ENCODE measurements at regions not wholly inside any gene's neighbourhood (a gene's known extent, or its start where the extent isn't known, plus 50 kb on each side); places are given as distances from the start of the nearest gene placed in this dataset.

- DNase-seq (ENCODE audit: extremely low read depth, insufficient read length): no peak
- TF ChIP-seq, protein P1, sequence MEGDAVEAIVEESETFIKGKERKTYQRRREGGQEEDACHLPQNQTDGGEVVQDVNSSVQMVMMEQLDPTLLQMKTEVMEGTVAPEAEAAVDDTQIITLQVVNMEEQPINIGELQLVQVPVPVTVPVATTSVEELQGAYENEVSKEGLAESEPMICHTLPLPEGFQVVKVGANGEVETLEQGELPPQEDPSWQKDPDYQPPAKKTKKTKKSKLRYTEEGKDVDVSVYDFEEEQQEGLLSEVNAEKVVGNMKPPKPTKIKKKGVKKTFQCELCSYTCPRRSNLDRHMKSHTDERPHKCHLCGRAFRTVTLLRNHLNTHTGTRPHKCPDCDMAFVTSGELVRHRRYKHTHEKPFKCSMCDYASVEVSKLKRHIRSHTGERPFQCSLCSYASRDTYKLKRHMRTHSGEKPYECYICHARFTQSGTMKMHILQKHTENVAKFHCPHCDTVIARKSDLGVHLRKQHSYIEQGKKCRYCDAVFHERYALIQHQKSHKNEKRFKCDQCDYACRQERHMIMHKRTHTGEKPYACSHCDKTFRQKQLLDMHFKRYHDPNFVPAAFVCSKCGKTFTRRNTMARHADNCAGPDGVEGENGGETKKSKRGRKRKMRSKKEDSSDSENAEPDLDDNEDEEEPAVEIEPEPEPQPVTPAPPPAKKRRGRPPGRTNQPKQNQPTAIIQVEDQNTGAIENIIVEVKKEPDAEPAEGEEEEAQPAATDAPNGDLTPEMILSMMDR (IDR thresholded peaks at IDR 0.05; ENCODE audit: insufficient read depth, low read length, poor library complexity, severe bottlenecking): no peak
- no peaks in the 10 kb centered on the region for H3K36me3 ChIP-seq (ENCODE audit: control insufficient read depth, insufficient read depth, low read length)
- no peaks in the 10 kb centered on the region for H3K27me3 ChIP-seq (replicated peaks; ENCODE audit: control insufficient read depth, insufficient read depth, low read length)
- no peak overlapping the region for H3K4me3 ChIP-seq (replicated peaks; ENCODE audit: low read depth, low read length)
Observed at GRCh38 chrX:27404366-27404765, 58.8 kb downstream of the PPP4R3C start.

DNA sequence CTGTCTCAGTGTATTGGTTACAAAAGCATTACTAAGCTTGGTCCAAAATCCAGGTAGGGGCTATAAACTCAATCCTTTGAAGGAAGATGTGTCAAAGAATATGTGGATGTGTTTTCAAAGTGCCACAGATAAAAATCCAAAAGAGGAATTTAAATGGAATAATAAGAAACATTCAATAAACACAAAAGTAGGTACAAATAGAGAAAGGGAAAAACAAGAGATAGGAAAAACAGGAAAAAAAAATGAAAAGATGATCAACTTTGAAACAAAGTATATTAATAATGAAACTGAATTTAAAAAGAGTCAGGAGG, 64.0 kb downstream of the PPP4R3C start:
- DNase-seq (ENCODE audit: extremely low read depth, insufficient read length): no peak
- TF ChIP-seq, protein P1 (IDR thresholded peaks at IDR 0.05; ENCODE audit: insufficient read depth, low read length, poor library complexity, severe bottlenecking): no peak
- H3K36me3 ChIP-seq (ENCODE audit: control insufficient read depth, insufficient read depth, low read length): no peaks in the 10 kb centered on the region
- no peak overlapping the region for H3K4me3 ChIP-seq (replicated peaks; ENCODE audit: low read depth, low read length)
- H3K27me3 ChIP-seq (replicated peaks; ENCODE audit: control insufficient read depth, insufficient read depth, low read length): no peaks in the 10 kb centered on the region

DNA sequence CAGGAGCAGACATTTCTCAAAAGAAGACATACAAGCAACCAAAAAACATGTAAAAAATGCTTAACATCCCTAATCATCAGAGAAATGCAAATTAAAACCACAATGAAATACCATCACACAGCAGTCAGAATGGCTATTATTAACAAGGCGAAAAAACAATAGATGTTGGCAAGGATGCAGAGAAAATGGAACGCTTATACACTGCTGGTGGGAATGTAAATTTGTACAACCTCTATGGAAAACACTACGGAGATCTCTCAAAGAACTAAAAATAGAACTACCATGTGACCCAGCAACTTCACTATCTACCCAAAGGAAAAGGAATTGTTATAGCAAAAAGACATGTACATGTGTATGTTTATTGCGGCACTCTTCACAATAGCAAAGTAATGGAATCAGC, 71.5 kb downstream of the PPP4R3C start:
- H3K36me3 ChIP-seq (ENCODE audit: control insufficient read depth, insufficient read depth, low read length): no peaks in the 10 kb centered on the region
- DNase-seq (ENCODE audit: extremely low read depth, insufficient read length): no peak
- TF ChIP-seq, protein P1 (IDR thresholded peaks at IDR 0.05; ENCODE audit: insufficient read depth, low read length, poor library complexity, severe bottlenecking): no peak

DNA sequence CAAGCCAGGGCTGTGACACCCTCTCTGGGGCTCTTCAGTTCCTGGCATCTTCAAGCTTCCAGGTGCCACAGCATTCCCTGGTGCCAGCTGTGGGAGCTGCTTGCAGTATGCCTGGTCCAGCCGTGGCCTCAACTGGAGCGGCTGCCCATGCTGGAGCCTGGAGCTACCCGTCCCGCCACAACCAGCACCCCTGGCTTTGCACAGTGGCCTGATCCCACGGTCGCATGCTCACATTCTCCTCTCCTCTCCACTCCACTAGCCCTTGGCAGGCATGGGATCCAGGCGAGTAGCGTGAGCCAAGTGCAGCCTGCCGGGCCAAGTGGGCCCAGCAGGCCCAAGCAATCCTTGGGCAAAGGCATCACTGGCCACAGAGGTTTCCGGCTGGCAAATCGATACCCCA, 81.7 kb downstream of the PPP4R3C start:
- TF ChIP-seq, protein P1 (IDR thresholded peaks at IDR 0.05; ENCODE audit: insufficient read depth, low read length, poor library complexity, severe bottlenecking): no peak
- H3K36me3 ChIP-seq (ENCODE audit: control insufficient read depth, insufficient read depth, low read length): no peaks in the 10 kb centered on the region
- H3K27me3 ChIP-seq (replicated peaks; ENCODE audit: control insufficient read depth, insufficient read depth, low read length): no peaks in the 10 kb centered on the region
- DNase-seq (ENCODE audit: extremely low read depth, insufficient read length): no peak
- no peak overlapping the region for H3K4me3 ChIP-seq (replicated peaks; ENCODE audit: low read depth, low read length)

More for the DNA sequence above, 71.5 kb downstream of the PPP4R3C start:
- H3K27me3 ChIP-seq (replicated peaks; ENCODE audit: control insufficient read depth, insufficient read depth, low read length): no peaks in the 10 kb centered on the region
- H3K4me3 ChIP-seq (replicated peaks; ENCODE audit: low read depth, low read length): no peak overlapping the region

DNA sequence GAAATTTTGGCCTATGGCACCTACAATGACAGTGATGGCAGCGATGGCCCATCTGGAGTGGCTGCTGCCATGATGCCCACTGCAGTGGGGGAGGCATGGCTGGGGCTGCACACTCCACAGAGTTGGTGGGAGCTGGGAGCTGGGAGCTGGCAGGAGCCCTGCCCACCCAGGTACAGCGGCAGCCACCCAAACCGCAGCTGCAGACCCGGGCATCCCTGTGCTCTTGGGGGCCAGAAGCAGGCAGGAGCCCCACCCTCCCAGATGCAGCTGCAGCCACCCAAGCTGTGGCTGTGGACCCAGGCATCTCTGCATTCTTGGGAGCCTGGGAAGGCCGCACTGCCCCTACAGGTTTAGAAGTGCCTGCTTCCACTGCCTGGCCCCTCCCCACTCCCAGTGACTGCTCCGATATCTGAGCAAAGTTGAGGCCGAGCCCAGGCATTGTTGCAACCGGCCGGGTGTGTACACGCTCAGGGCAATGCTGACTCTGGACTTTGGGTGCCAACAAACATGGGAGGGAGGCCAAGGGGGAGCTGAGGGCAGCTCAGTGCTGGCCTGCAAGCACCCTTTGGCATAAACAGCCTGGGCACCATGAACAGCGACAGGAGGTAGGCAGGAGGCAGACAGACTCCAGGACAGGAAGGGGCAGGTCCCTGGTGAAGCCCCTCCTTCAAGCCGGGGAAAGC, 82.8 kb downstream of the PPP4R3C start:
- DNase-seq (ENCODE audit: extremely low read depth, insufficient read length): no peak
- TF ChIP-seq, protein P1 (IDR thresholded peaks at IDR 0.05; ENCODE audit: insufficient read depth, low read length, poor library complexity, severe bottlenecking): no peak
- H3K27me3 ChIP-seq (replicated peaks; ENCODE audit: control insufficient read depth, insufficient read depth, low read length): no peaks in the 10 kb centered on the region
- H3K36me3 ChIP-seq (ENCODE audit: control insufficient read depth, insufficient read depth, low read length): no peaks in the 10 kb centered on the region
- no peak overlapping the region for H3K4me3 ChIP-seq (replicated peaks; ENCODE audit: low read depth, low read length)

DNA sequence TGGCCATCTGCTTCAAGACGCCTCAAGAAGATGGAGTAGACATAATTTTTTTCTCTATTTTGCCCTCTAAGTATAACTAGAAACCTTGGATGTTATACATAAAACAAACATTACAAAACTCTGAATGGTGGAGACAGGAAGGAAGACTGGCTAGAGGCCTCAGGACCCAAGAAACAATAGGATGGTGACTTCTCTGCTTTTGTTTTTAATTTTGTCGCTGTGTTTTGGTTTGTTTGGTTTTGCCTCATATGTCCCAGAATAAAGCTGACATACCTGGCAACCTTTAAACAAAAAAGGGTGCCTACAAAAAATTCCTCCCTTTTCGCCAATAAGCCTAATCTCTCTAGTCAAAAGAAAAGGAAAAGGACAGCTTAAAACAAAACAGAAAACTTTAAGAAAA, 109.1 kb downstream of the PPP4R3C start:
- no peak for DNase-seq (ENCODE audit: extremely low read depth, insufficient read length)
- no peaks in the 10 kb centered on the region for H3K36me3 ChIP-seq (ENCODE audit: control insufficient read depth, insufficient read depth, low read length)
- no peaks in the 10 kb centered on the region for H3K27me3 ChIP-seq (replicated peaks; ENCODE audit: control insufficient read depth, insufficient read depth, low read length)
- H3K4me3 ChIP-seq (replicated peaks; ENCODE audit: low read depth, low read length): no peak overlapping the region
- TF ChIP-seq, protein P1 (IDR thresholded peaks at IDR 0.05; ENCODE audit: insufficient read depth, low read length, poor library complexity, severe bottlenecking): no peak
